H1 (cell line): ENCODE measurements at regions not wholly inside any gene's neighbourhood (a gene's known extent, or its start where the extent isn't known, plus 50 kb on each side); places are given as distances from the start of the nearest gene placed in this dataset.

ENCODE experiments used
- TF ChIP-seq, protein P1 (sequence below): IDR thresholded peaks from 2 replicates; pipeline ENCODE4 v1.6.1; 2012; ENCODE audit warnings: inconsistent platforms

DNA sequence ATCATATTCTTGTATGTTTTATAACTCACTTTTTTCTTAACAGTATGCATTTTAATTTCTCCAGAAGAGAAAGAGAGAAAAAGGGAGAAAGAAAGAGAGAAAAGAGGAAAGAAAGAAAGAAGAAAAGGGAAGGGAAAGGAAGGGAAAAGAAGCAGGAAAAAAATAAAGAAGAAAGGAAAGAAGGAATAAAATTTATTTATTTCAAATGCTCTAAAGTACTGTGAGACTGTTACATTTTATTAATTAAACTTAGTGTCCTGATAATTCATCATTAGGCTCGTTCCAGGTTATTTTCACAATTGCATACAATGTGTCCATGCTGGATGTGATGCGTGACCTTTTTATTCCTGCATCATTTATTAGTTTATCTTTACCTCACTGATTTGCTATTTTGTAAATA, 1023.4 kb upstream of the KLHL29 start (continued):
- TF ChIP-seq, protein P1, sequence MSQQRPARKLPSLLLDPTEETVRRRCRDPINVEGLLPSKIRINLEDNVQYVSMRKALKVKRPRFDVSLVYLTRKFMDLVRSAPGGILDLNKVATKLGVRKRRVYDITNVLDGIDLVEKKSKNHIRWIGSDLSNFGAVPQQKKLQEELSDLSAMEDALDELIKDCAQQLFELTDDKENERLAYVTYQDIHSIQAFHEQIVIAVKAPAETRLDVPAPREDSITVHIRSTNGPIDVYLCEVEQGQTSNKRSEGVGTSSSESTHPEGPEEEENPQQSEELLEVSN: no peak
- TF ChIP-seq, all 59 proteins: peak for 0
